BLaER1 (cell line): ENCODE measurements at regions not wholly inside any gene's neighbourhood (a gene's known extent, or its start where the extent isn't known, plus 50 kb on each side); places are given as distances from the start of the nearest gene placed in this dataset.
"Not testable (repeated sequence)": the region's sequence is repeated elsewhere in the genome, so short reads cannot be mapped to it uniquely, and the experiment has no call there.

Experiments used
- H3K27ac ChIP-seq: shearing (Covaris generic); formaldehyde crosslinking; 2 replicates; pipeline ENCODE4 v1.8.1; 2022
- H3K27me3 ChIP-seq: shearing (Covaris generic); formaldehyde crosslinking; 2 replicates; pipeline ENCODE4 v1.8.1; 2022
- H3K36me3 ChIP-seq: shearing (Covaris generic); formaldehyde crosslinking; 2 replicates; pipeline ENCODE4 v1.8.1; 2022
- H3K4me1 ChIP-seq: shearing (Covaris generic); formaldehyde crosslinking; 2 replicates; pipeline ENCODE4 v1.8.1; 2022
- H3K4me2 ChIP-seq: shearing (Covaris generic); formaldehyde crosslinking; 2 replicates; pipeline ENCODE4 v1.8.1; 2022
- H3K4me3 ChIP-seq: shearing (Covaris generic); formaldehyde crosslinking; 2 replicates; pipeline ENCODE4 v1.8.1; 2022
- H3K9ac ChIP-seq: shearing (Covaris generic); formaldehyde crosslinking; 2 replicates; pipeline ENCODE4 v1.8.1; 2022
- H3K9me3 ChIP-seq: shearing (Covaris generic); formaldehyde crosslinking; 2 replicates; pipeline ENCODE4 v1.8.1; 2022
- H4K20me1 ChIP-seq: shearing (Covaris generic); formaldehyde crosslinking; 2 replicates; pipeline ENCODE4 v1.8.1; 2022
- Cebpa-rat ChIP-seq: shearing (Covaris generic); IDR thresholded peaks from 2 replicates; pipeline ENCODE4 v1.8.1; 2022

GRCh38 chr15:26235864-26236263 is 372.7 kb upstream of the ATP10A start:
- no peak overlapping the region for H3K9ac ChIP-seq
- H3K9me3 ChIP-seq, result no peaks in the 10 kb centered on the region
- no peaks in the 10 kb centered on the region for H3K4me1 ChIP-seq
- no peak overlapping the region for H3K4me2 ChIP-seq
- H3K27ac ChIP-seq, result no peak overlapping the region
- no peaks in the 10 kb centered on the region for H4K20me1 ChIP-seq
- TF ChIP-seq Cebpa-rat, result no peak
- no peak overlapping the region for H3K4me3 ChIP-seq
- no peaks in the 10 kb centered on the region for H3K27me3 ChIP-seq
- no peaks in the 10 kb centered on the region for H3K36me3 ChIP-seq

GRCh38 chr15:26234976-26235767 is 372.0 kb upstream of the ATP10A start:
- Histone ChIP-seq H3K9me3 (no peaks in the 10 kb centered on the region), H3K27me3 (no peaks in the 10 kb centered on the region), H3K9ac (no peak overlapping the region), H3K27ac (no peak overlapping the region), H3K36me3 (no peaks in the 10 kb centered on the region), H3K4me3 (no peak overlapping the region), H3K4me1 (no peaks in the 10 kb centered on the region), H3K4me2 (no peak overlapping the region), H4K20me1 (no peaks in the 10 kb centered on the region)
- no peak for TF ChIP-seq Cebpa-rat

GRCh38 chr15:26232691-26233090 is 369.6 kb upstream of the ATP10A start:
- no peak overlapping the region for H3K9ac ChIP-seq
- no peaks in the 10 kb centered on the region for H4K20me1 ChIP-seq
- H3K27ac ChIP-seq, result no peak overlapping the region
- no peaks in the 10 kb centered on the region for H3K27me3 ChIP-seq
- TF ChIP-seq Cebpa-rat, result no peak
- no peaks in the 10 kb centered on the region for H3K4me1 ChIP-seq
- no peaks in the 10 kb centered on the region for H3K36me3 ChIP-seq
- peaks cover 9% of the 10 kb centered on the region for H3K9me3 ChIP-seq
- no peak overlapping the region for H3K4me2 ChIP-seq
- no peak overlapping the region for H3K4me3 ChIP-seq

- no peak overlapping the region for H3K4me3 ChIP-seq
- no peaks in the 10 kb centered on the region for H4K20me1 ChIP-seq
- no peak for TF ChIP-seq Cebpa-rat
- H3K36me3 ChIP-seq, result no peaks in the 10 kb centered on the region
- no peak overlapping the region for H3K27ac ChIP-seq
- no peaks in the 10 kb centered on the region for H3K4me1 ChIP-seq
- no peak overlapping the region for H3K4me2 ChIP-seq
- H3K9me3 ChIP-seq, result peaks cover 18% of the 10 kb centered on the region
- H3K9ac ChIP-seq, result no peak overlapping the region
- no peaks in the 10 kb centered on the region for H3K27me3 ChIP-seq
Observed at GRCh38 chr15:26231096-26231495, 368.0 kb upstream of the ATP10A start.

DNA sequence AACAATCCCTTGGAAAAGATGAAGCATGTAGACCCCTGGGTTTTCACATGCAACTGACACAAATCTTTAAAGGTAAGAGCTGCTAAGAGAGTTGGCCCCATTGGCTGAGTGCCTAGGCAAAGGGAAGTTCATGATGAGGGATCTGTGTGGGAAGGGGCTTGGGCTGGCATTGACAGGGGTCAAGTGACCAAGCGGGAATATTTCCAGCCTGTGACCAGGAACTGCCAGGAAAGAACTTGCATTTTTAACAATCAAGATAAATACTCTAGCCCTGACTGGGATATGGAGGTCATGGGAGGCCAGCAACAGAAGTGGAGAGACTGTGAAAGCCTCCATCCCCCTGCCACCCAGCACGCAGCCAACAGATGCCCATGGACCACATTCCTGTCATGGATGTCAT is 361.1 kb upstream of the ATP10A start:
- Histone ChIP-seq H3K36me3 (no peaks in the 10 kb centered on the region), H3K27ac (no peak overlapping the region), H3K4me1 (no peaks in the 10 kb centered on the region), H4K20me1 (no peaks in the 10 kb centered on the region), H3K27me3 (no peaks in the 10 kb centered on the region), H3K9me3 (peaks cover 18% of the 10 kb centered on the region), H3K9ac (no peak overlapping the region), H3K4me3 (no peak overlapping the region), H3K4me2 (no peak overlapping the region)
- no peak for TF ChIP-seq Cebpa-rat

DNA sequence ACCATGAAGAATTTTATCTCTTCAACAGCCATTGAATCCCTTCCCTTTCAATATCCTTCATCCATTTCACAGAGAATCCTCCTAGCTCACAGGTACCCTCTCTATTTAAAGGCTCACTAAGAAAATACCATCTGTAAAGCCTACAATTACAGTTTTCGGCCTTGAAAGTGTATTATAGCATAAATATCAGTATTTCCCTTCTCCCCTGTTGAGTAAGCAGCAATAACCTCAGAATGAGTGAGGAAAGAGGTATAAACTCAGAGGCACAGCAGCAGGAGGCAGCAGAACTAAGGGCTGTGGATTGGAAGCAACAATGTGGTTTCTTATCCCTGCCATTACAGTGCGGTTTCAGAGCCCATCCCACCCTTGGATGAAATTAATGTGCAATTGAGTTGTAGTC is 360.6 kb upstream of the ATP10A start:
- no peak overlapping the region for H3K4me3 ChIP-seq
- peaks cover 18% of the 10 kb centered on the region for H3K9me3 ChIP-seq
- TF ChIP-seq Cebpa-rat, result no peak
- H3K4me1 ChIP-seq, result no peaks in the 10 kb centered on the region
- no peak overlapping the region for H3K9ac ChIP-seq
- H3K4me2 ChIP-seq, result no peak overlapping the region
- H3K27me3 ChIP-seq, result no peaks in the 10 kb centered on the region
- H4K20me1 ChIP-seq, result no peaks in the 10 kb centered on the region
- no peaks in the 10 kb centered on the region for H3K36me3 ChIP-seq
- H3K27ac ChIP-seq, result no peak overlapping the region

DNA sequence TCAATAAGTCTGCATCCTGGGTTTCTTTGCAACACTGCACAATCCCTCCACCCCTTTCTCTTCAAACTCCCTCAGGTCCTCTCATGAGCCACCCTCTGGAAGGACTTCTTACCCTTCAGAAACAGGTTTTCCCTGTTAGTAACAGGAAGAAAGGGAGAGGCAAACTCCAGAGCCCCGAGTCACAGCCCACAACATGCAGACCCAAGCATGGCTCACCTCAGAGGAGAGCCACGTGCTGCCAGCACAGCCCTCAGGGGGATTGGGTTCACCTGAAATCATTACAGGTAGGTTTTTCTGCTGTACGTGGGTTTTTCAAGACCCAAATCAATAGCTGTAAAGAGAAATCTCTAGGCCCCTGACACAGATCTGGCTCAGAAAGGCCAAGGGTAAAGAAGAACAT is 359.7 kb upstream of the ATP10A start:
- no peak for TF ChIP-seq Cebpa-rat
- H3K9ac ChIP-seq, result no peak overlapping the region

GRCh38 chr15:26217043-26217442 is 353.9 kb upstream of the ATP10A start:
- not testable (repeated sequence) for H3K27me3 ChIP-seq, H3K27ac ChIP-seq, H3K9ac ChIP-seq, H3K9me3 ChIP-seq, H4K20me1 ChIP-seq, H3K36me3 ChIP-seq, H3K4me1 ChIP-seq, H3K4me3 ChIP-seq, H3K4me2 ChIP-seq

More for the DNA sequence above, 359.7 kb upstream of the ATP10A start:
- Histone ChIP-seq H3K4me2 (no peak overlapping the region), H3K4me1 (no peaks in the 10 kb centered on the region), H4K20me1 (no peaks in the 10 kb centered on the region), H3K4me3 (no peak overlapping the region), H3K27ac (no peak overlapping the region), H3K9me3 (peaks cover 10% of the 10 kb centered on the region), H3K36me3 (no peaks in the 10 kb centered on the region), H3K27me3 (no peaks in the 10 kb centered on the region)

GRCh38 chr15:26214290-26214689 is 351.2 kb upstream of the ATP10A start:
- H3K9ac ChIP-seq, result no peak overlapping the region

GRCh38 chr15:26213427-26213826 is 350.3 kb upstream of the ATP10A start:
- H3K4me1 ChIP-seq, result no peaks in the 10 kb centered on the region
- no peaks in the 10 kb centered on the region for H3K9me3 ChIP-seq
- H3K4me3 ChIP-seq, result no peak overlapping the region
- no peak for TF ChIP-seq Cebpa-rat
- H3K36me3 ChIP-seq, result no peaks in the 10 kb centered on the region
- H3K27me3 ChIP-seq, result no peaks in the 10 kb centered on the region
- H3K9ac ChIP-seq, result no peak overlapping the region
- H4K20me1 ChIP-seq, result no peaks in the 10 kb centered on the region
- no peak overlapping the region for H3K4me2 ChIP-seq
- H3K27ac ChIP-seq, result no peak overlapping the region

More at GRCh38 chr15:26214290-26214689, 351.2 kb upstream of the ATP10A start:
- Histone ChIP-seq H3K36me3 (no peaks in the 10 kb centered on the region), H3K9me3 (no peaks in the 10 kb centered on the region), H3K4me1 (no peaks in the 10 kb centered on the region), H3K4me2 (no peak overlapping the region), H4K20me1 (no peaks in the 10 kb centered on the region), H3K4me3 (no peak overlapping the region), H3K27ac (no peak overlapping the region), H3K27me3 (no peaks in the 10 kb centered on the region)
- TF ChIP-seq Cebpa-rat, result no peak

DNA sequence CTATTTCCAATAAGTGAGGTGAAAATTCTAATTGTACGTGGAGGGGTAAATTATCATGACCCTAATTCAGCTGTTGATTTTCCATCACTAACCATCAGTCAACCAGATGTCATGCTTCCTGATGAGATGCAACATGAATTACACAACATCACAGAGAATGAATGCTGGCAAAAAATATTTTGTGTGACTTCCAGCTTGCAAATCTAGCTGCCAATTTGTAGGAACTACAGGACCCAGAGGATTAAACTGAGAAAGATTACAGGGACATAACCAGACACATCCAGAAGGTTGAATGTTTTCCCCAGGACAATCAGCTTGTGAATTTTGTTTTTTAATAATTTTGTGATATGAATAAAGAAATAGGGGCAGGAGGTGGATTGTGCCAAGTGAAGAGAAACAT is 349.0 kb upstream of the ATP10A start:
- no peaks in the 10 kb centered on the region for H3K9me3 ChIP-seq
- no peak for TF ChIP-seq Cebpa-rat
- no peaks in the 10 kb centered on the region for H3K4me1 ChIP-seq
- H3K4me3 ChIP-seq, result no peak overlapping the region
- no peaks in the 10 kb centered on the region for H3K36me3 ChIP-seq
- no peaks in the 10 kb centered on the region for H3K27me3 ChIP-seq
- H3K27ac ChIP-seq, result no peak overlapping the region
- no peak overlapping the region for H3K9ac ChIP-seq
- H3K4me2 ChIP-seq, result no peak overlapping the region
- no peaks in the 10 kb centered on the region for H4K20me1 ChIP-seq
